ENCODE measurements at regions not wholly inside any gene's neighbourhood (a gene's known extent, or its start where the extent isn't known, plus 50 kb on each side); places are given as distances from the start of the nearest gene placed in this dataset.

- no peak for DNase-seq
Observed at GRCh38 chr20:57880571-57880892, 170.7 kb upstream of the PMEPA1 start.

DNA sequence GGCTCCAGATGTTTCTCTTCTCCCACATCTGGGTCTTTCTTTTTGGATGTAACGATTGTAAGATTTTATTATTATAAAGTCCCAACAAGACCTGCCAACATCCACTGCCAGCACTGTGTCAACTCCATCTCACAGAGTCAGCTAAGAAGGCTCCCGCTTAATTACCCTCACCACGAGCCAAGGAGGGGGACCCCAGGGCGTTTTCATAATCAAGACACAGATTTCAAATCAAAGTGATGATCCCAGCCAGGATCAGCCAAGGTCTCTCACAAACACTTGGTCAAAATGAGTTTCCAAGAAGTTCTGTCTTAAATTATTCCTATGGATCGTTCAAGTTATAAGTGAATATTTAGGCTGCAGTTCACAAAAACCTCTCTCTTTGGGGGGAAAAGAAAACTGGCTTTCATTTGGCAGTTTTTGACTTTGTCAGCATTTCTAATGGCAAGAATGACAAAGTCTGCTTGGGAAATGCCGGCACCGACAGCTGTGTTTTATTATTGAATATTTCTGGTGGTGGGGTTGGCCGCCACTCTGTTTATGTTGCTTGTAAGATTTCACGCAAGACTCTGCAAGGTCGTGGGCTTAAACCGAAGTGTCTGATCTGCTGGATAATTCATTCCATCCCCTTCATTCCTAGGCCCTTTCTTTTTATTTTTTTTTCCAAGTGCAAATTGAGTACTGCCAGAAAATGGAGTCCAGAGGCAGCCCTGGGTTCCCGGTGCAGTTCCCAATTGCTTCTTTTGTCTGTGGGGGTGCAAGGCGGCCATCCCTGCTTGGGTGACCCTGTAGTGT is 170.2 kb upstream of the PMEPA1 start:
- no peak for DNase-seq

DNA sequence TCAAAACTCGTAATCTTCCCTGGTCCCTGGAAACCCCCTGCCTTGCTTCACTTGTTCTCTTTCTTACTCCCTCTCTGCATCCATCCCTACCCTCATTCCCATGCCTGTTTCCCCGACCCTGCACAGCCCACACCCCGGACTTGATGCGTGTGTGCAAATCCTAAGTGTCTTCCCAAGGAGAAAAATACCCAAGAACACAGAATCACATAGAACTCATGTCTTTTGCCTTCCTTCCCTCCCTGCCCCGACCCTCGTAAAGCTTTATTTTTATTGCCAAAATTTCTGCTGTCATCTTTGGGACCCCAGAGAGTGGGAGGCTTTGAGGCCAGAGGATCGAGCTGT is 169.6 kb upstream of the PMEPA1 start:
- DNase-seq, result no peak

DNA sequence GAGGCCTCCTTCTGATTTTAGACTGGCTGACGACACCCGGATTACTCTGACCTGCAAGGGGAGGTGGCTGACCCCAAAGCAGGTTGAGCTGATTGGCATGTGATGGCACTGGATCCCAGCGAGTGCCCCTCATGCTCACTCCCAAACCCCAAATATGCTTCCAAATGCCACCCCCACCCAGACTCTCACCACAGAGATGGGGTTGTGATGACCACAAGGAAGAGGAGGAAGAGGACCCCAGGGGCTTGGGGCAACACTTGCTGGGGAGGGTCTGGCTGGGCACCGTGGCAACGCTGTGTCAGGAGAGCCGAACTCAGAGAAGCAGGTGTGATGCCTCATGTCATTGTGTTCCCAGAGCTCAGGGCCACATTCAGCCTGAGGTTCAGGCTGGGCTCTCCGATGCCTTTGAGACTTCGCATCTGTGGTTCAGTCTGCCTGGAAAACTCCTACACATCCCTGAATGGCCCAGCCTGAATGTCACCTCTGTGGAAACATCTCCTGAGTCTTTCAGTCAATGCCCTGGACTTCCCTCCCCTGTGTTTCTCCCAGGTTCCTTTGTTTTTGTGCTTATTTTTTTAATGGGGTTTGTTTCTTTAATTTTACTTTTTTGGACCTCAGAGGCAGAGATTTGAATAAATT is 169.1 kb upstream of the PMEPA1 start:
- DNase-seq, result no peak

DNA sequence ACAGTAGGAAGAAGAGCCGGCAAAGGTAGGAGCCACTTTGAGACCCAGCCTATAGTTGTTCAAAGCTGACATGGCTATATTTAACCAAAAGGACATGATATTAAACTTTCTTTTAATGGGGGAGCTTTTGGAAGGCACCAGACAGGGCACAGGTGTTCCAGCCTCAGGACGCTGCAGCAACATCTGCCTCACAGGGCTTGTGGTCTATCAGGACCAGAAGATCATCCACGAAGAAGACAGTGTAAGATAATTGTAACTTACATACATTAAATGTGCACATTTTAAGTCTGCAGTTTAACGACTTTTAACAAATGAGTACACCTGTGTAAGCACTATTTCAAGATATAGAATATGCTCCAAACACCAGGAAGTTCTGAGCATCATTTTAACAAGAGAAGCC is 168.2 kb upstream of the PMEPA1 start:
- no peak for DNase-seq

DNA sequence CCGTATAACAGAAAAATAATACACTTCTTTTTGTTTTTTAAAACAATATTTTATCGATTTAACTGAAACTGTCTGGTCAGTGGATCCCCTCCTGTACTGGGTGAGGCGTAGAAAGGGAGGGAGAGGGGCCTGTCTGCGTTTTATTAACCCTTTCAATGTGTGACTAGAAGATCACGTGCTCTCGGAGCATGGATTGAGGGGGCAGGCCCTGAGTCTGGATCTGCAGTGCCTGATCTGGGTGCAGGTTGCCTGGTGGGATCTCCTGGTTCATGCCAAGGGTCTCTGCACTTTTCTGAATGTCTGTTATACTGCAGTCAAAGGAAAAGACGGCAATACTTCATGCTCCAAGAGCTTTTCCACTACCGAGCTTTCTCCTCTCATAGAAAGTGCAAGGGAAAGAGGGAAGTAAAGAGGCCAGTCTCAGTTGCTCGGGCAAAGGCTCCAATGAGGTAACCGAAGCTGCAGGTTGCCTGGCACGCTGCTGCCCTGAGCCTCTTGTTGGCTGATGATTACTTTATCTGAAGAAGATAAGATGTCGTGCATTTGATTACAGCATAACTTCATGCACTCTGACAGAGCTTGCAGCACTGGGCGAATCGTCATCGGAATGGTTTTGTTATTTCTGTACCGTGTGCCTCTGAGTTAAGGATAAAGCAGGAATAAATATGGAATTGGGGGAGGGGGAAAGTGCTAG is 167.5 kb upstream of the PMEPA1 start:
- no peak for DNase-seq

GRCh38 chr20:57876163-57876562 is 166.3 kb upstream of the PMEPA1 start:
- no peak for DNase-seq

- no peak for DNase-seq
Observed at GRCh38 chr20:57874141-57874540, 164.3 kb upstream of the PMEPA1 start.

GRCh38 chr20:57872816-57873409 is 163.1 kb upstream of the PMEPA1 start:
- no peak for DNase-seq

DNA sequence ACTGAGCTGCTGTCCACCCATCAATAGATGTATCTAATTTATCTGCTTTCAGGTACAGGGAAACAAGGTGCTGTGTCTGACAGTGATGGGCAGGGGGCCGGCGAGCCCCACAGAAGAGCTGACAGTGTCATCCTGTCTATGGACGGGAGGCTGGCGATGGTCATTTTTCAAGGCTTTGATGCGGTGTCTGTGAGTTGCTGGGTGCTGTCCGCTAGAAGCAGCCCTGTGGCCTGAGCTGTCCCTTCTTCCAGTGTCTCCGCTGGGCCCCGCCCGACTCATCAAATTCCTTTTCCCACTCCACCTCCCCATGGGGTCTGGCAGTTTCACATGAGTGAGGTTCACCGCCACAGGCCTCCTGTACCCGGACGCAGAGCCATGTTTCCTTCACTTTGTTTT is 161.4 kb upstream of the PMEPA1 start:
- DNase-seq, result no peak

DNA sequence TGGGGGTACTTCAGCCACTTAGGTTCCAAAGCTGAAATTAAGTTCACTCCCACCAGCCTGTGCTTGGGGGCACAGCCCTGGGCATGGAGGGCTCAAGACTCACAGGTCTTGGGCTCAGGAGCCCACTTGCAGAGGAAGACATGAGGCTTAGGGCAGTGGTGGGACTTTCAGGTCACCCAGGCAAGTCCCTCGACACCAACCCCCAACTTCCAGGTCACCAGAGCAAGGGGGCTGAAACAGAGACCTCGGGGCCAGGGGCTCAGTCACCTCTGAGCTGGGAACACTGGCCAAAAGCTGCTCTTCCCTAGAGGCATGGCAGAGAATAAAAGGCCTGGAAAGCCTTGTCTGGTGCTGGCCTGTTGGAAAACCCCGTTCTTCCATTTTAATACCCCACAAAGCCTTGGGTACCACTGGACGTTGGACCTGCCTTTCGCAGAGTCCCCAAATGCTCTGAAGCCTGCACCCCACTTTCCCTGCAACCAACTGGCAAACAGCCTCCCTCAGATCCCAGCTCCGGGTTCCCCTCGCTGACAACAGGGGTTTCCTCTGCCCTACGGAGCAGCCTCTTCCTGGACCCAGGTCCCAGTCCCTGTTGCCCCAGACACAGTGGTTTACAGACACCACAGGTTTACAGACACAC is 160.9 kb upstream of the PMEPA1 start:
- DNase-seq, result no peak

GRCh38 chr20:57869951-57870315 is 160.1 kb upstream of the PMEPA1 start:
- no peak for DNase-seq

- DNase-seq, result no peak
Observed at GRCh38 chr20:57869291-57869950, 159.6 kb upstream of the PMEPA1 start.

GRCh38 chr20:57868310-57868709 is 158.5 kb upstream of the PMEPA1 start:
- DNase-seq, result no peak

- DNase-seq, result no peak
Observed at GRCh38 chr20:57867807-57868206, 158.0 kb upstream of the PMEPA1 start.

DNA sequence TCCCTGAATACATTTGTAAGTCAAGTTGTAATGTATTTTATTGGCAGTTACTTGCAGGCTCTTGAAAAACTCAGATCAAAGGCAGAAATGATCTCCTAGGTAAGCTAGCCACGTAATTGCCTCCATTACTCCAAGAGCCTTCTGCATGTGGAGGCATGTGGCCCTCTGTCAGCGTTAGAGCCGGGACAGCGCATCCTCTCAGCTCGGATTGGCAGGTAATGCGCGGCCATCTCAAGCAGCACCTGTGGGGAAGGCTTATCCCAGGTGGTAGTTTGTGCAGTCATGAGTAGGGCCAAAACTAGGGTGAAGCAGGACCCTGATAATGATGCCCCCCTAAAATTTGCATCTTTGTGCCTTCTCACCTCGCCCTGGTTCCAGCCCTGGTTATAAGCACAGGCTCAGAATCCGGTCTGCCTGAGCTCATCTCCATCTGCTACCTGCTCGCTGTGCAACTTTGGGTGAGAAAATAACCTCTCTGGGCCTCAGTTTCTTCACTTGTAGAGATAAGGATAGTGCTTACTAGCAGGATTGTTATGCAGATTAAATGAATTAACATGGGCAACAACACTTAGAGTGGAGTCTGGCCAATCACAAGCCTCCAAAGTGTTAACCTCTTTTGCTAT is 157.5 kb upstream of the PMEPA1 start:
- DNase-seq, result no peak

DNA sequence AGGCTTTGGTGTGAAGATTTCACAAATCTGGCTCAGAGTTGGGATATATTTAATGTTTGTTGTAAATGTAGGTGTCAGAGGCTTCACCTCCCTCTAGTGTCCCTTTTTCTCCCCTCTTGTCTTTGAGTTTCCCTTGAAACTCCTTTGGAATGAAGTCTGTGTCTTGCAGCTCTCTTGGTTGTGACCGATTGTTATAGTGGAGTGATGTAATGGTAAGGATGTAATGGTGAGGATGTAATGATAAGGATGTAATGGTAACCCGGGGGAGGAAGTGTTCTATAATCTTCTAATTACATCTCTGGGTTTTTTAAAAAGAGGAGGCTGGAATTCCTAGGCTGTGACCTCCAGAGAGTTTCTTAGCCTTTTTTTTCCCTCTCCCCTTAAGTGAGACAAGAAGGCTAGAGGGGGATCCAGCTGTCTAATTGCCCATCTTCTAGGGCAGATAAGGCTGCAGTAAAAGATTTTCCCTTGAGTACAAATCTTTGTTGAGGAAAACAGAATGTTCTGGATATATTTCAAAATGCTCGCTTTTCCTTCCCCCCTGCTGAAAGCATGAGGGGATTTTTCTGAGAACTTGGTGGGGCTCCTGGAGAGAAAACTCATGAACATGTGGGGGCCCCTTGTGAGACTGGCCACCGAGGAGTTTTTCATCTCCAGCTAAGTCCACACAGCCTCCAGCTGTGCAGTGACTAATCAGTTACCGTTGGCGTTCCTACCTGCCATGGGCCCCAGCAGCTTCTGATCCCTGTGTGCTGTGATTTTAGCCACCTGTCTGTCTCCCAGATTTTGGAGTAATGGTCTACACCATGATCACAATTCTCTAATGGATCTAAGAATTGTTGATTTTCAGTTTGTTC is 156.7 kb upstream of the PMEPA1 start:
- DNase-seq, result no peak

GRCh38 chr20:57865266-57865665 is 155.5 kb upstream of the PMEPA1 start:
- no peak for DNase-seq

GRCh38 chr20:57860576-57860975 is 150.8 kb upstream of the PMEPA1 start:
- DNase-seq, result no peak

DNA sequence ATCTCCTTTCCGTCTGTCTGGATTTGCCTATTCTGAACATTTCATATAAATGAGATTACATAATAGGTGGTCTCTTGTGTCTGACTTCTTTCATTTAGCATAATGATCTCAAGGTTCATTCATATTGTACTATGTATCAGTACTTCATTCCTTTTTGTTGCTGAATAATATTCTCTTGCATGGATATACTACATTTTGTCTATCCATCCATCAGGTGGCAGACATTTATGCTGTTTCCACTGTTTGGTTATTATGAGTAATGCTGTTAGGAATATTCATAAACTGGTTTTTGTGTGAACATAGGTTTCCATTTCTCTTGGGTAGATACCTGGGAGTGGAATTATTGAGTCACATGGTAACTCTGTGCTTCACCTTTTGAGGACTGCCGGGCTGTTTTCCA is 148.2 kb upstream of the PMEPA1 start:
- no peak for DNase-seq

All from amygdala (tissue), 56 donors.